ENCODE measurements at regions not wholly inside any gene's neighbourhood (a gene's known extent, or its start where the extent isn't known, plus 50 kb on each side); places are given as distances from the start of the nearest gene placed in this dataset.

GRCh38 chrX:39766085-39766726 is 331.6 kb downstream of the BCOR start:
- TF ChIP-seq EZH2phosphoT487 (IDR thresholded peaks at IDR 0.05; ENCODE audit: low read depth) = no peak
- H3K4me1 ChIP-seq (ENCODE audit: low read length) = peaks cover 15% of the 10 kb centered on the region
- H3K27ac ChIP-seq (ENCODE audit: low read length) = no peak overlapping the region
- H3K4me2 ChIP-seq (ENCODE audit: low read length) = no peak overlapping the region
- no peak overlapping the region for H3K9ac ChIP-seq (ENCODE audit: low read length)
- H2AFZ ChIP-seq (ENCODE audit: low read depth, low read length) = no peak overlapping the region
- no peaks in the 10 kb centered on the region for H3K79me2 ChIP-seq (ENCODE audit: low read length)
- no peaks in the 10 kb centered on the region for H3K27me3 ChIP-seq (ENCODE audit: low read depth, low read length)
- H3K36me3 ChIP-seq (replicated peaks; ENCODE audit: low read depth, low read length) = no peaks in the 10 kb centered on the region
- H3K4me3 ChIP-seq (ENCODE audit: low read length) = no peak overlapping the region
- no peaks in the 10 kb centered on the region; the same call in 1 of the 2 replicates for H3K9me3 ChIP-seq (ENCODE audit: insufficient read depth, low read length)
- H4K20me1 ChIP-seq (ENCODE audit: insufficient read depth, low read length) = no peaks in the 10 kb centered on the region

GRCh38 chrX:39766855-39767254 is 330.9 kb downstream of the BCOR start:
- H4K20me1 ChIP-seq (ENCODE audit: insufficient read depth, low read length) = no peaks in the 10 kb centered on the region
- H3K4me3 ChIP-seq (ENCODE audit: low read length) = no peak overlapping the region
- no peaks in the 10 kb centered on the region; the same call in 1 of the 2 replicates for H3K9me3 ChIP-seq (ENCODE audit: insufficient read depth, low read length)
- peaks cover 20% of the 10 kb centered on the region for H3K4me1 ChIP-seq (ENCODE audit: low read length)
- 0 out of 2 replicates have a peak, but pooled peaks cover 3% of the 10 kb centered on the region for H3K27me3 ChIP-seq (ENCODE audit: low read depth, low read length)
- H3K79me2 ChIP-seq (ENCODE audit: low read length) = no peaks in the 10 kb centered on the region
- no peak overlapping the region for H2AFZ ChIP-seq (ENCODE audit: low read depth, low read length)
- TF ChIP-seq EZH2phosphoT487 (IDR thresholded peaks at IDR 0.05; ENCODE audit: low read depth) (no peak), CTCF (IDR thresholded peaks at IDR 0.05; ENCODE audit: low read depth, low read length) (no peak)
- no peak overlapping the region for H3K4me2 ChIP-seq (ENCODE audit: low read length)
- no peaks in the 10 kb centered on the region for H3K36me3 ChIP-seq (replicated peaks; ENCODE audit: low read depth, low read length)
- no peak overlapping the region for H3K27ac ChIP-seq (ENCODE audit: low read length)
- no peak overlapping the region for H3K9ac ChIP-seq (ENCODE audit: low read length)

- no peaks in the 10 kb centered on the region; the same call in 1 of the 2 replicates for H3K9me3 ChIP-seq (ENCODE audit: insufficient read depth, low read length)
- TF ChIP-seq EZH2phosphoT487 (IDR thresholded peaks at IDR 0.05; ENCODE audit: low read depth) (no peak), CTCF (IDR thresholded peaks at IDR 0.05; ENCODE audit: low read depth, low read length) (no peak)
- H3K27me3 ChIP-seq (ENCODE audit: low read depth, low read length) = 0 out of 2 replicates have a peak, but pooled peaks cover 3% of the 10 kb centered on the region
- H3K4me1 ChIP-seq (ENCODE audit: low read length) = peaks cover 26% of the 10 kb centered on the region
- no peak overlapping the region for H3K27ac ChIP-seq (ENCODE audit: low read length)
- H3K9ac ChIP-seq (ENCODE audit: low read length) = no peak overlapping the region
- no peaks in the 10 kb centered on the region for H3K36me3 ChIP-seq (replicated peaks; ENCODE audit: low read depth, low read length)
- H3K4me3 ChIP-seq (ENCODE audit: low read length) = no peak overlapping the region
- no peaks in the 10 kb centered on the region for H3K79me2 ChIP-seq (ENCODE audit: low read length)
- H3K4me2 ChIP-seq (ENCODE audit: low read length) = no peak overlapping the region
- no peaks in the 10 kb centered on the region for H4K20me1 ChIP-seq (ENCODE audit: insufficient read depth, low read length)
- no peak overlapping the region for H2AFZ ChIP-seq (ENCODE audit: low read depth, low read length)
Observed at GRCh38 chrX:39767446-39767845, 330.3 kb downstream of the BCOR start.

- H3K79me2 ChIP-seq (ENCODE audit: low read length) = no peaks in the 10 kb centered on the region
- 0 out of 2 replicates have a peak, but pooled peaks cover 3% of the 10 kb centered on the region for H3K27me3 ChIP-seq (ENCODE audit: low read depth, low read length)
- H4K20me1 ChIP-seq (ENCODE audit: insufficient read depth, low read length) = no peaks in the 10 kb centered on the region
- H3K36me3 ChIP-seq (replicated peaks; ENCODE audit: low read depth, low read length) = no peaks in the 10 kb centered on the region
- H3K4me2 ChIP-seq (ENCODE audit: low read length) = peak overlapping the region; percentile 14; the same call in 1 of the 2 replicates
- H3K4me3 ChIP-seq (ENCODE audit: low read length) = no peak overlapping the region
- no peak overlapping the region for H3K27ac ChIP-seq (ENCODE audit: low read length)
- H3K9ac ChIP-seq (ENCODE audit: low read length) = no peak overlapping the region
- H3K9me3 ChIP-seq (ENCODE audit: insufficient read depth, low read length) = no peaks in the 10 kb centered on the region; the same call in 1 of the 2 replicates
- TF ChIP-seq CTCF (IDR thresholded peaks at IDR 0.05; ENCODE audit: low read depth, low read length) (no peak), EZH2phosphoT487 (IDR thresholded peaks at IDR 0.05; ENCODE audit: low read depth) (no peak)
- no peak overlapping the region for H2AFZ ChIP-seq (ENCODE audit: low read depth, low read length)
- H3K4me1 ChIP-seq (ENCODE audit: low read length) = peaks cover 39% of the 10 kb centered on the region
Observed at GRCh38 chrX:39769748-39770147, 328.0 kb downstream of the BCOR start.

All from OCI-LY3 (cell line).